ENCODE measurements at regions not wholly inside any gene's neighbourhood (a gene's known extent, or its start where the extent isn't known, plus 50 kb on each side); places are given as distances from the start of the nearest gene placed in this dataset.
"Not testable (repeated sequence)": the region's sequence is repeated elsewhere in the genome, so short reads cannot be mapped to it uniquely, and the experiment has no call there.

DNA sequence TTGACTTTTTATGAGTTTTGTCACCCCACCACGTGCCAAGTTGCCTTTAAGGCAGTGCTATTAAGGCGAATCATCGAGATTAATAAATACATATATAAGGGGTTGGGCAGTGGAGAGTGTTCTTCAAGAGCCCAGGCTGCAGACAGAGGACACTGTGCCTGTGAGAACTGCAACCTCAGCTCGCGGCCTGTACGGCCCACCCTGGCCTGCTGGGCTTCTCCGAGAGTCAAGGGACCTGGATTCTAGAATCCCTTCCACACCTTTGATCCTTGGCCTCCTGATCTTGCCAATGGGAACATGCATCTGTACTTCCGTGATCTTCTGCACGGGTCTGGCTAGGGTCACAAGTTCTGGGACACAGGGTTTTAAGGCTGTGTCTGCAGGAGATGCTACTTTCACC, 54.5 kb downstream of the IRX5 start:
- DNase-seq, result no peak
- Histone ChIP-seq H3K4me1 (no peaks in the 10 kb centered on the region), H3K36me3 (no peaks in the 10 kb centered on the region), H3K9me3 (no peaks in the 10 kb centered on the region), H3K4me3 (no peak overlapping the region), H3K27ac (no peak overlapping the region), H3K27me3 (peaks cover 0 to 11% (median 0%) of the 10 kb centered on the region in 3 donors)
- WGBS, 2 donors, result 76 to 84% methylated on average over 9 of the region's 9 CpGs
- no peak for TF ChIP-seq EP300 (IDR thresholded peaks at IDR 0.05)
- no peak for TF ChIP-seq POLR2AphosphoS5 (IDR thresholded peaks at IDR 0.05)
- no peak for TF ChIP-seq POLR2A (IDR thresholded peaks at IDR 0.05)
- TF ChIP-seq, protein P1, sequence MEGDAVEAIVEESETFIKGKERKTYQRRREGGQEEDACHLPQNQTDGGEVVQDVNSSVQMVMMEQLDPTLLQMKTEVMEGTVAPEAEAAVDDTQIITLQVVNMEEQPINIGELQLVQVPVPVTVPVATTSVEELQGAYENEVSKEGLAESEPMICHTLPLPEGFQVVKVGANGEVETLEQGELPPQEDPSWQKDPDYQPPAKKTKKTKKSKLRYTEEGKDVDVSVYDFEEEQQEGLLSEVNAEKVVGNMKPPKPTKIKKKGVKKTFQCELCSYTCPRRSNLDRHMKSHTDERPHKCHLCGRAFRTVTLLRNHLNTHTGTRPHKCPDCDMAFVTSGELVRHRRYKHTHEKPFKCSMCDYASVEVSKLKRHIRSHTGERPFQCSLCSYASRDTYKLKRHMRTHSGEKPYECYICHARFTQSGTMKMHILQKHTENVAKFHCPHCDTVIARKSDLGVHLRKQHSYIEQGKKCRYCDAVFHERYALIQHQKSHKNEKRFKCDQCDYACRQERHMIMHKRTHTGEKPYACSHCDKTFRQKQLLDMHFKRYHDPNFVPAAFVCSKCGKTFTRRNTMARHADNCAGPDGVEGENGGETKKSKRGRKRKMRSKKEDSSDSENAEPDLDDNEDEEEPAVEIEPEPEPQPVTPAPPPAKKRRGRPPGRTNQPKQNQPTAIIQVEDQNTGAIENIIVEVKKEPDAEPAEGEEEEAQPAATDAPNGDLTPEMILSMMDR (IDR thresholded peaks at IDR 0.05), result no peak
- intact Hi-C loops (cut with DNase I), result no loop called here

DNA sequence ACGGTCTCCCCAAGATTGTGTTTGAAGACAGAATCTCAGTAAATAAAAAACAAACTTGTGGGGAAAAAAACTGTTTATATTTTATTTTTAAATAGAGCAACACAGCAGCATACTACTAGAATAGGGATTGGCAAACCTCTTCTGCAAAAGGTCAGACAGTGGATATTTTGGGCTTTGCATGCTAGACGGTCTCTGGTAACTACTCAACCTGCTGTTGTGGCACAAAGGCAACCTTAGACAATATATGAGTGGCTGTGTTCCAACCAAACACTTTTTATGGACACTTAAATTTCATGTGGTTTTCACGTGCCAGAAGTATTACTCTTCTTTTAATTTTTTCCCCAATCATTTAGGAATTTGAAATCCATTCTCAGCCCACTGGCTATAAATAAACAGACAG, 55.0 kb downstream of the IRX5 start:
- WGBS, 2 donors, result 55 to 67% methylated on average over 3 of the region's 3 CpGs
- H3K27ac ChIP-seq, result no peak overlapping the region
- H3K36me3 ChIP-seq, result no peaks in the 10 kb centered on the region
- no peak overlapping the region for H3K4me3 ChIP-seq
- TF ChIP-seq POLR2AphosphoS5 (IDR thresholded peaks at IDR 0.05), result no peak
- TF ChIP-seq, protein P1 (IDR thresholded peaks at IDR 0.05), result no peak
- TF ChIP-seq EP300 (IDR thresholded peaks at IDR 0.05), result no peak
- no peak for TF ChIP-seq POLR2A (IDR thresholded peaks at IDR 0.05)
- no peak for DNase-seq
- H3K4me1 ChIP-seq, result no peaks in the 10 kb centered on the region
- intact Hi-C loops (cut with DNase I), result no loop called here
- peaks cover 0 to 11% (median 0%) of the 10 kb centered on the region in 3 donors for H3K27me3 ChIP-seq
- no peaks in the 10 kb centered on the region for H3K9me3 ChIP-seq

DNA sequence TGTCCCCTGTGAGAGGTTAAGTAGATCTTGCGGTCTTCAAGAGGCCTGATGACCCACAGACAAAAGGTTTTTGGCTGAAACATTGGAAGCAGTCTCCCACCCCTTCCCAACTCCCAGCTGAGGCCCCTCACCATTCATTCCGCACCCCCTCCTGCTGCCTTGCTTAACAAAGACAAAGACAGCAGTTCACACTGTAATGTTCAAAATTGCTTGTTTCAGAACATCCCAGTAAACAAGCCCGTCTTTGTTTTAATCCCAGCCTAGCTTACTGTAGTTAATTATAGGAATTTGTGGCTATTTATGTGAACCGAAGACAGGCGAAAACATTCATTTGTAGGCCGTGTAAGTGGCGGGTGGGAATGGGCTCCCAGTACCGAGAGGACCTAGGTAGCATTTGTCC, 55.7 kb downstream of the IRX5 start:
- TF ChIP-seq POLR2A (IDR thresholded peaks at IDR 0.05) (no peak), POLR2AphosphoS5 (IDR thresholded peaks at IDR 0.05) (no peak), EP300 (IDR thresholded peaks at IDR 0.05) (no peak)
- TF ChIP-seq, protein P1 (IDR thresholded peaks at IDR 0.05), result no peak

DNA sequence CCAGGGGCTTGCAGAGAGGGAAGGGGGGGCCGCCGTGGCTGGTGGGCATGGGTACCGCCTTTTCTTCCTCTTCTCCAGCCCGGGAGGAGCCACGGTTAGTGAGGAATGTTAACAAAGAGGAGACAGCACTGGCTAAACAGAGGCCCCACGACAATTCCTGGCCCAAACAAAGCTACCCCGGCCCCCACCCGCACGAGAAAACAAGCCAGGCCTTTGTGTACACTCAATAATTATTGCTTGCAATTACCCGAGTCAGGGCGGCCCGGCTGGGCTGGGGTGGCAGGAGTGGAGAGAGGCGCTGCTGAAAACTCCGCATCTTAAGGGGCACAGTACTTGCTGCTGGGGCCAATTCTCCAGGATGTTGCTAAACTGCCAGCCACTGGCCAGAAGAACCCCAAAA, 56.4 kb downstream of the IRX5 start:
- H3K9me3 ChIP-seq, result no peaks in the 10 kb centered on the region
- 17 to 52% methylated on average over 14 of the region's 14 CpGs for WGBS, 2 donors
- DNase-seq, result no peak
- TF ChIP-seq POLR2A (IDR thresholded peaks at IDR 0.05), result no peak
- no peak for TF ChIP-seq EP300 (IDR thresholded peaks at IDR 0.05)
- TF ChIP-seq POLR2AphosphoS5 (IDR thresholded peaks at IDR 0.05), result no peak
- TF ChIP-seq, protein P1 (IDR thresholded peaks at IDR 0.05), result no peak
- peaks cover 0 to 8% (median 0%) of the 10 kb centered on the region in 3 donors for H3K27me3 ChIP-seq
- H3K4me3 ChIP-seq, result no peak overlapping the region
- H3K4me1 ChIP-seq, result no peaks in the 10 kb centered on the region
- intact Hi-C loops (cut with DNase I), result no loop called here
- no peaks in the 10 kb centered on the region for H3K36me3 ChIP-seq
- no peak overlapping the region for H3K27ac ChIP-seq

More for the DNA sequence above, 55.7 kb downstream of the IRX5 start:
- Histone ChIP-seq H3K27ac (no peak overlapping the region), H3K4me3 (no peak overlapping the region), H3K9me3 (no peaks in the 10 kb centered on the region), H3K27me3 (peaks cover 0 to 7% (median 0%) of the 10 kb centered on the region in 3 donors), H3K4me1 (no peaks in the 10 kb centered on the region), H3K36me3 (no peaks in the 10 kb centered on the region)
- intact Hi-C loops (cut with DNase I), result no loop called here
- 82 to 84% methylated on average over 8 of the region's 8 CpGs for whole genome bisulfite sequencing, 2 donors
- DNase-seq, result no peak

DNA sequence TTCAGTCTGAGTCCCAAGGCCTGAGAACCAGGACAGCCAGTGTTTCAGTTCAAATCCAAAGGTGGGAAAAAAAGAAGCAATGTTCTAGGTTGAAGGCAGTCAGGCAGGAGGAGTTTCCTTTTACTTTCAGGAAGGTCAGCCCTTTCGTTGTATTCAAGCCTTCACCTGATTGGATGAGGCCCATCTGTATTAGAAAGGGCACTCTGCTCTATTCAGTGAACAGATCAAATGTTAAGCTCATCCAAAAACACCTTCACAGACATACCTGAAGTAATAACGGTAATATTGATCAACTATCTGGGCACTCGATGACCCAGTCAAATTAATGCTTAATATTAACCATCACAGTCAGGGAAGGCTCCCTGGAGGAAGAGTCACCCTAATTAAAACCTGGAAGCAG, 60.9 kb downstream of the IRX5 start:
- Histone ChIP-seq H3K27me3 (peaks cover 0 to 19% (median 0%) of the 10 kb centered on the region in 3 donors), H3K27ac (no peak overlapping the region), H3K4me3 (no peak overlapping the region), H3K9me3 (no peaks in the 10 kb centered on the region), H3K36me3 (no peaks in the 10 kb centered on the region), H3K4me1 (no peaks in the 10 kb centered on the region)
- DNase-seq, result no peak
- intact Hi-C loops (cut with DNase I), result no loop called here
- WGBS, 2 donors, result 60 to 74% methylated on average over 3 of the region's 3 CpGs
- TF ChIP-seq POLR2AphosphoS5 (IDR thresholded peaks at IDR 0.05), result no peak
- TF ChIP-seq POLR2A (IDR thresholded peaks at IDR 0.05), result no peak
- no peak for TF ChIP-seq EP300 (IDR thresholded peaks at IDR 0.05)
- TF ChIP-seq, protein P1 (IDR thresholded peaks at IDR 0.05), result no peak

DNA sequence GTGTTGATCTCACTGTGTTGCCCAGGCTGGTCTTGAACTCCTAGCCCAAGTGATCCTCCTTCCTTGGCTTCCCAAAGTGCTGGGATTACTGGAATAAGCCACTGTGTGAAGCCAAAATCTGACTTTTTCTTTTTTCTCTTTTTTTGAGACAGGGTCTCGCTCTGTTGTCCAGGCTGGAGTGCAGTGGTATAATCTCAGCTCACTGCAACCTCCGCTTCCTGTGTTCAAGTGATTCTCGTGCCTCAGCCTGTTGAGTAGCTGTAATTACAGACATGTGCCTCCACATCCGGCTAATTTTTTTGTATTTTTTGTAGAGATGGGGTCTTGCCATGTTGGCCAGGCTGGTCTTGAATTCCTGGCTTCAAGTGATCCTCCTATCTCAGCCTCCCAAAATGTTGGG, 61.3 kb downstream of the IRX5 start:
- H3K9me3 ChIP-seq; H3K36me3 ChIP-seq; H3K27ac ChIP-seq; H3K4me1 ChIP-seq; DNase-seq; H3K4me3 ChIP-seq; intact Hi-C loops (cut with DNase I): not testable (repeated sequence)
- WGBS, 2 donors, result 78 to 79% methylated on average over 4 of the region's 4 CpGs
- peaks cover 0 to 21% (median 0%) of the 10 kb centered on the region in 3 donors for H3K27me3 ChIP-seq

Data from sigmoid colon (tissue), 6 donors.